ENCODE measurements at regions not wholly inside any gene's neighbourhood (a gene's known extent, or its start where the extent isn't known, plus 50 kb on each side); places are given as distances from the start of the nearest gene placed in this dataset.

- Histone ChIP-seq H3K36me3 (ENCODE audit: control insufficient read depth, insufficient read depth, low read length) (no peaks in the 10 kb centered on the region), H3K27me3 (replicated peaks; ENCODE audit: control insufficient read depth, insufficient read depth, low read length) (no peaks in the 10 kb centered on the region; the same call in 1 of the 2 replicates), H3K4me3 (replicated peaks; ENCODE audit: low read depth, low read length) (no peak overlapping the region)
- DNase-seq (ENCODE audit: extremely low read depth, insufficient read length): no peak
- no peak for TF ChIP-seq CTCF (IDR thresholded peaks at IDR 0.05; ENCODE audit: insufficient read depth, low read length, poor library complexity, severe bottlenecking)
Observed at GRCh38 chr12:125503128-125503527, 437.9 kb downstream of the AACS start.

- TF ChIP-seq CTCF (IDR thresholded peaks at IDR 0.05; ENCODE audit: insufficient read depth, low read length, poor library complexity, severe bottlenecking): no peak
- Histone ChIP-seq H3K36me3 (ENCODE audit: control insufficient read depth, insufficient read depth, low read length) (no peaks in the 10 kb centered on the region), H3K27me3 (replicated peaks; ENCODE audit: control insufficient read depth, insufficient read depth, low read length) (no peaks in the 10 kb centered on the region), H3K4me3 (replicated peaks; ENCODE audit: low read depth, low read length) (no peak overlapping the region)
- no peak for DNase-seq (ENCODE audit: extremely low read depth, insufficient read length)
Observed at GRCh38 chr12:125509195-125509594, 444.0 kb downstream of the AACS start.

GRCh38 chr12:125512541-125513298 lies 447.5 kb downstream of the AACS start:
- no peak for DNase-seq (ENCODE audit: extremely low read depth, insufficient read length)
- no peak for TF ChIP-seq CTCF (IDR thresholded peaks at IDR 0.05; ENCODE audit: insufficient read depth, low read length, poor library complexity, severe bottlenecking)
- H3K27me3 ChIP-seq (replicated peaks; ENCODE audit: control insufficient read depth, insufficient read depth, low read length): no peaks in the 10 kb centered on the region
- H3K36me3 ChIP-seq (ENCODE audit: control insufficient read depth, insufficient read depth, low read length): no peaks in the 10 kb centered on the region
- no peak overlapping the region for H3K4me3 ChIP-seq (replicated peaks; ENCODE audit: low read depth, low read length)

GRCh38 chr12:125515887-125516286 lies 450.7 kb downstream of the AACS start:
- TF ChIP-seq CTCF (IDR thresholded peaks at IDR 0.05; ENCODE audit: insufficient read depth, low read length, poor library complexity, severe bottlenecking): no peak
- no peak for DNase-seq (ENCODE audit: extremely low read depth, insufficient read length)
- no peaks in the 10 kb centered on the region for H3K36me3 ChIP-seq (ENCODE audit: control insufficient read depth, insufficient read depth, low read length)
- H3K27me3 ChIP-seq (replicated peaks; ENCODE audit: control insufficient read depth, insufficient read depth, low read length): no peaks in the 10 kb centered on the region
- H3K4me3 ChIP-seq (replicated peaks; ENCODE audit: low read depth, low read length): no peak overlapping the region

- Histone ChIP-seq H3K4me3 (replicated peaks; ENCODE audit: low read depth, low read length) (no peak overlapping the region), H3K27me3 (replicated peaks; ENCODE audit: control insufficient read depth, insufficient read depth, low read length) (no peaks in the 10 kb centered on the region), H3K36me3 (ENCODE audit: control insufficient read depth, insufficient read depth, low read length) (no peaks in the 10 kb centered on the region)
- TF ChIP-seq CTCF (IDR thresholded peaks at IDR 0.05; ENCODE audit: insufficient read depth, low read length, poor library complexity, severe bottlenecking): no peak
- DNase-seq (ENCODE audit: extremely low read depth, insufficient read length): no peak
Observed at GRCh38 chr12:125518074-125518473, 452.8 kb downstream of the AACS start.

Measured in GM06990 (cell line).